Mesodermal cell (in vitro differentiated cells): ENCODE measurements at regions not wholly inside any gene's neighbourhood (a gene's known extent, or its start where the extent isn't known, plus 50 kb on each side); places are given as distances from the start of the nearest gene placed in this dataset.
A peak's percentile ranks its signal among the peaks of the same experiment; 100 is the strongest.
"Not testable (repeated sequence)": the region's sequence is repeated elsewhere in the genome, so short reads cannot be mapped to it uniquely, and the experiment has no call there.

Source experiments
- H3K27ac ChIP-seq: 2 replicates; pipeline ENCODE4 v1.7.0; 2013; ENCODE audit warnings: mild to moderate bottlenecking, low read depth, low read length, moderate library complexity; ENCODE audit not compliant: severe bottlenecking
- H3K36me3 ChIP-seq: 2 replicates; pipeline ENCODE4 v1.7.1; 2013; ENCODE audit warnings: mild to moderate bottlenecking, low read length, moderate library complexity; ENCODE audit not compliant: control insufficient read depth, insufficient read depth
- H3K4me1 ChIP-seq: one replicate; pipeline ENCODE4 v1.7.1; 2013; ENCODE audit warnings: mild to moderate bottlenecking, low read length; ENCODE audit not compliant: insufficient read depth, control insufficient read depth, poor library complexity, severe bottlenecking
- H3K4me3 ChIP-seq: 2 replicates; pipeline ENCODE4 v1.7.0; 2013; ENCODE audit warnings: low read length, control low read depth, mild to moderate bottlenecking; ENCODE audit not compliant: insufficient read depth, poor library complexity, severe bottlenecking; ENCODE audit errors: extremely low read depth
- H3K9me3 ChIP-seq: 2 replicates; pipeline ENCODE4 v1.7.1; 2013; ENCODE audit warnings: mild to moderate bottlenecking, low read length, moderate library complexity; ENCODE audit not compliant: control insufficient read depth
- WGBS, 2 experiments: methylation state at CpG; one replicate each; pipeline ENCODE4 v1.1.5; 2013; ENCODE audit warnings: missing lambda C conversion rate in 2 of 2; ENCODE audit not compliant: insufficient coverage in 2 of 2; 5-methylcytosine and 5-hydroxymethylcytosine counted together

GRCh38 chr2:180778291-180778690 is 202.1 kb upstream of the UBE2E3 start:
- 89 to 96% methylated on average over 2 to 3 of the region's 5 CpGs for WGBS, 2 experiments

GRCh38 chr2:180776921-180777320 is 203.5 kb upstream of the UBE2E3 start:
- Histone ChIP-seq H3K27ac (no peak overlapping the region), H3K36me3 (no peaks in the 10 kb centered on the region), H3K4me1 (no peaks in the 10 kb centered on the region), H3K4me3 (no peak overlapping the region), H3K9me3 (no peaks in the 10 kb centered on the region)

More at GRCh38 chr2:180778291-180778690, 202.1 kb upstream of the UBE2E3 start:
- H3K9me3 ChIP-seq, result no peaks in the 10 kb centered on the region
- H3K4me3 ChIP-seq, result no peak overlapping the region
- H3K27ac ChIP-seq, result no peak overlapping the region
- no peaks in the 10 kb centered on the region for H3K4me1 ChIP-seq
- H3K36me3 ChIP-seq, result no peaks in the 10 kb centered on the region

- 85 to 97% methylated on average over 3 of the region's 3 CpGs for WGBS, 2 experiments
These were observed 204.7 kb upstream of the UBE2E3 start for GRCh38 chr2:180775711-180776110.

DNA sequence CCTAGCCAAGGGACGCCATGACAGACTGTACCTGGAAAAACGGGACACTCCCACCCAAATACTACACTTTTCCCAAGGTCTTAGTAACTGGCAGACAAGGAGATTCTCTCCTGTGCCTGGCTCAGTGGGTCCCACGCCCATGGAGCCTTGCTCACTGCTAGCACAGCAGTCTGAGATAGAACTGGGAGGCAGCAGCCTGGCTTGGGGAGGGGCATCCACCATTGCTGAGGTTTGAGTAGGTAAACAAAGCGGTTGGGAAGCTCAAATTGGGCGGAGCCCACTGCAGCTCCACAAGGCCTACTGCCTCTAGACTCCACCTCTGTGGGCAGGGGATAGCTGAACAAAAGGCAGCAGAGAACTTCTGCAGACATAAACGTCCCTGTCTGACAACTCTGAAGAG is 215.1 kb upstream of the UBE2E3 start:
- H3K4me1 ChIP-seq, H3K9me3 ChIP-seq, H3K4me3 ChIP-seq, H3K27ac ChIP-seq, H3K36me3 ChIP-seq: not testable (repeated sequence)
- 43 to 81% methylated on average over 1 to 4 of the region's 6 CpGs for WGBS, 2 experiments

More at GRCh38 chr2:180775711-180776110, 204.7 kb upstream of the UBE2E3 start:
- no peaks in the 10 kb centered on the region for H3K9me3 ChIP-seq
- H3K4me1 ChIP-seq, result no peaks in the 10 kb centered on the region
- H3K4me3 ChIP-seq, result no peak overlapping the region
- H3K36me3 ChIP-seq, result no peaks in the 10 kb centered on the region
- no peak overlapping the region for H3K27ac ChIP-seq

DNA sequence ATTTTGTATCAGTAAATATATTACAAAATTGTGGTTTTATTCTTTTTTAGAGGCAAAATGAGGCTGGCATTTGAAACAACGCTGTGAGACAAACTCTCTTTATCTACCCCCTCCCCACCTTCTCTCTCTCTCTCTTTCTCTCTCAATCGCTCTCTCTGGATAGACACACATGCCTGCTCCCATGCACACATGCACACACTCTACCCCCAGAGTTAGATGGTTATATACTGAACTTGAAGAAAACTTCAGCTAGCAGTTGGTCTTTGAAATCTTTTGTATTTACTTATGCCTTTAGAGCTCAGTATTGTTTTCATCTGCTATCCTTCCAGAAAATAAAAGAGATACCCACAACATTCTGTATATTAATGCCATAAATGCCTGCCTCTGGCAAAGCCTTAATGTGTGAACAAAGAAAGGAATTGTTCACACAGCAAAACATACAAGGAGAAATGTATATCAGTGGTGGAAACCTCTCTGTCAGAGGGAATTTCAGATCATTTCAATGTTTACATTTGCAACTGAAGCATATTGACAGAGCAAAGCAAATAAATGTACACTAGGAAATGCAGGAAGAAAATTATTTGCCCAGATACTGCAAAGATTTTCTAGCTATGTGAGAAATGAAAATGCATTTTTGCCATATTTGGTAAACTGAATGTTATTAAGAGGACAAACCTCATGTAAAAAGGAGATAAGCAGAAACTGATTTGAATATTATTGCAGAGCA is 217.0 kb upstream of the UBE2E3 start:
- Histone ChIP-seq H3K4me1 (peaks cover 4% of the 10 kb centered on the region), H3K4me3 (no peak overlapping the region), H3K36me3 (no peaks in the 10 kb centered on the region), H3K9me3 (no peaks in the 10 kb centered on the region), H3K27ac (no peak overlapping the region)
- WGBS, 2 experiments, result 80% methylated on average over 2 of the region's 2 CpGs; no CpG with 5 or more reads in 1 of the 2 experiments

DNA sequence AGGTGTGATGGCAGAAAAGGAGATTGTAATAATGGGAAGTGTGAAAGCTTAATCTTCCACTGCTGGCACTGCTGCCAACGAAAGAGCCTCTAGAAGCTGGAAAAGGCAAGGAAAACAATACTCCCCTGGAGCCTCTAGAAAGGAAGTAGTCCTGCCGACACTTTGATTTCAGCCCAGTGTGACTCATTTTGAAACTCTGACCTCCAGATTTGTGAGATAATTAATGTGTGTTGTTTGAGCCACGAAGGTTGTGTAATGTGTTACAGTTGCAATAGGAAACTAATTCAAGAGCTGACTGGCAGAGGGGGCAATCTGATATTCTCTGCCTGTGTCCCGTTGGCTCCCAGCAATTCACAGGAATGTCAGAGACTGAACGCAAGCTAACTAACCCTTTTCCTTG is 219.2 kb upstream of the UBE2E3 start:
- Histone ChIP-seq H3K4me1 (peaks cover 4% of the 10 kb centered on the region), H3K4me3 (no peak overlapping the region), H3K9me3 (no peaks in the 10 kb centered on the region), H3K36me3 (no peaks in the 10 kb centered on the region), H3K27ac (peak overlapping the region; percentile 1)
- 48 to 61% methylated on average over 5 of the region's 5 CpGs for WGBS, 2 experiments

- WGBS, 2 experiments, result no CpG with 5 or more reads among the region's 1 CpG
- Histone ChIP-seq H3K9me3 (no peaks in the 10 kb centered on the region), H3K4me3 (no peak overlapping the region), H3K27ac (no peak overlapping the region), H3K4me1 (peaks cover 4% of the 10 kb centered on the region), H3K36me3 (no peaks in the 10 kb centered on the region)
These were observed 220.8 kb upstream of the UBE2E3 start for GRCh38 chr2:180759631-180760030.

DNA sequence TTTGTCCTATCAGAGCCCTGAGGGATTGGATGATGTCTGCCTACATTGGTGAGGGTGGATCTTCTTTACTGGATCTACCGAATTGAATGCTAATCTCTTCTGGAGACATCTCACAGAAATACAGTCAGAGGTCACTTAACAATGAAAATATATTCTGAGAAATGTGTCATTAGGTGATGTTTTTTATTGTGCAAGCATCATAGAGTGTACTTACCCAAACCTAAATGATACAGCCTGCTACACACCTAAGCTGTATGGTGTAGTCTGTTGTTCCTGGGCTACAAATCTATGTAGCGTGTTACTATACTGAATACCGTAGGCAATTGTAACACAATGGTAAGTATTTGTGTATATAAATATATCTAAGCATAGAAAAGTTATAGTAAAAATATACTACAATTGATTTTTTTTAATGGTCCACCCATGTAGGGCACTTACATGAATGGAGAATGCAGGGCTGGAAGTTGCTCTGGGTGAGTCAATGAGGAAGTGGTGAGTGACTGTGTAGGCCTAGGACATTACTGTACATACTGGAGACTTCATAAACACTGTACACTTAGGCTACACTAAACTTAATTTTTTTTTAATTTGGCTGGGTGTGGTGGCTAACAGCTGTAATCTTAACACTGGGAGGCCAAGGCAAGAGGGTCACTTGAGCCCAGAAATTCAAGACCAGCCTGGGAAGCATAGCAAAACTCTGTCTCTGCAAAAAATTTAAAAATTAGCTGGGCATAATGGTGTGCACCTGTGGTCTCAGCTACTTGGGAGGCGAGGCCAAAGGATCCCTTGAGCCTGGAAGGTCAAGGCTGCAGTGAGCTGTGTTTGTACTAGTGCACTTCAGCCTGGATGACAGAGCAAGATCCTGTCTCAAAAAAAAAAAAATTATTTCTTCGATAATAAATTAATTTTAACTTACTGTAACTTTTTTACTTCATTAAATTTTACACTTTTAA is 226.3 kb upstream of the UBE2E3 start:
- Histone ChIP-seq H3K36me3 (no peaks in the 10 kb centered on the region), H3K9me3 (no peaks in the 10 kb centered on the region), H3K4me1 (no peaks in the 10 kb centered on the region), H3K4me3 (no peak overlapping the region), H3K27ac (no peak overlapping the region)
- 100% methylated on average over 1 of the region's 5 CpGs; no CpG with 5 or more reads in 1 of the 2 experiments for WGBS, 2 experiments

GRCh38 chr2:180751306-180751920 is 229.0 kb upstream of the UBE2E3 start:
- Histone ChIP-seq H3K27ac (no peak overlapping the region), H3K4me3 (no peak overlapping the region), H3K36me3 (no peaks in the 10 kb centered on the region), H3K9me3 (no peaks in the 10 kb centered on the region), H3K4me1 (no peaks in the 10 kb centered on the region)
- no CpG with 5 or more reads among the region's 4 CpGs for WGBS, 2 experiments

GRCh38 chr2:180747728-180748127 is 232.7 kb upstream of the UBE2E3 start:
- no peaks in the 10 kb centered on the region for H3K36me3 ChIP-seq
- H3K4me3 ChIP-seq, result no peak overlapping the region
- H3K4me1 ChIP-seq, result peaks cover 6% of the 10 kb centered on the region
- WGBS, 2 experiments, result 82 to 100% methylated on average over 3 of the region's 3 CpGs
- H3K9me3 ChIP-seq, result no peaks in the 10 kb centered on the region
- H3K27ac ChIP-seq, result no peak overlapping the region
